ENCODE measurements at regions not wholly inside any gene's neighbourhood (a gene's known extent, or its start where the extent isn't known, plus 50 kb on each side); places are given as distances from the start of the nearest gene placed in this dataset.

DNA sequence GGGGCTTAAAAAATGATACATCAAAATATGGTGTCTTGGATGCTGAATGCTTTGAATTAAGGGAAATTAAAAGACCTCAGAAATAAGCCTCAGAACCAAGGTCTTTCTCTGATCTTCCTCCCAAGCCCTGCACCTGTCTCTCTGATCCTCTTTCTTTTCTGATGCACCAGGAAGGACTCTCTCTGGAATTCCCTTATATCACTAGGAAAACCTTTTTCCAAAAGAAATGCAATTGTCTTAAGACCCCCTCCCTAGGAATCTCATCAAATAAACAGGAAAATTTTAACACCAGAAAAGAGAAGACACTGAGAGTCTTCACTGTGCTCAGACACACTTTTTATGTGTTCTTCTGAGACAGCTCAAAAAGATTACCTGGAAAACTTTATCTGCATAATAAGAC is 159.5 kb upstream of the PTBP2 start:
- TF ChIP-seq, protein P1, sequence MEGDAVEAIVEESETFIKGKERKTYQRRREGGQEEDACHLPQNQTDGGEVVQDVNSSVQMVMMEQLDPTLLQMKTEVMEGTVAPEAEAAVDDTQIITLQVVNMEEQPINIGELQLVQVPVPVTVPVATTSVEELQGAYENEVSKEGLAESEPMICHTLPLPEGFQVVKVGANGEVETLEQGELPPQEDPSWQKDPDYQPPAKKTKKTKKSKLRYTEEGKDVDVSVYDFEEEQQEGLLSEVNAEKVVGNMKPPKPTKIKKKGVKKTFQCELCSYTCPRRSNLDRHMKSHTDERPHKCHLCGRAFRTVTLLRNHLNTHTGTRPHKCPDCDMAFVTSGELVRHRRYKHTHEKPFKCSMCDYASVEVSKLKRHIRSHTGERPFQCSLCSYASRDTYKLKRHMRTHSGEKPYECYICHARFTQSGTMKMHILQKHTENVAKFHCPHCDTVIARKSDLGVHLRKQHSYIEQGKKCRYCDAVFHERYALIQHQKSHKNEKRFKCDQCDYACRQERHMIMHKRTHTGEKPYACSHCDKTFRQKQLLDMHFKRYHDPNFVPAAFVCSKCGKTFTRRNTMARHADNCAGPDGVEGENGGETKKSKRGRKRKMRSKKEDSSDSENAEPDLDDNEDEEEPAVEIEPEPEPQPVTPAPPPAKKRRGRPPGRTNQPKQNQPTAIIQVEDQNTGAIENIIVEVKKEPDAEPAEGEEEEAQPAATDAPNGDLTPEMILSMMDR (IDR thresholded peaks at IDR 0.05): no peak
- TF ChIP-seq POLR2A (IDR thresholded peaks at IDR 0.05): no peak
- no peak for TF ChIP-seq EP300 (IDR thresholded peaks at IDR 0.05)
